GM21515 (cell line): ENCODE measurements at regions not wholly inside any gene's neighbourhood (a gene's known extent, or its start where the extent isn't known, plus 50 kb on each side); places are given as distances from the start of the nearest gene placed in this dataset.

Experiments used
- ATAC-seq: cut with Tn5 transposase; IDR thresholded peaks from one replicate; pipeline ENCODE4 v1.9.1; 2021; ENCODE audit not compliant: unreplicated experiment

DNA sequence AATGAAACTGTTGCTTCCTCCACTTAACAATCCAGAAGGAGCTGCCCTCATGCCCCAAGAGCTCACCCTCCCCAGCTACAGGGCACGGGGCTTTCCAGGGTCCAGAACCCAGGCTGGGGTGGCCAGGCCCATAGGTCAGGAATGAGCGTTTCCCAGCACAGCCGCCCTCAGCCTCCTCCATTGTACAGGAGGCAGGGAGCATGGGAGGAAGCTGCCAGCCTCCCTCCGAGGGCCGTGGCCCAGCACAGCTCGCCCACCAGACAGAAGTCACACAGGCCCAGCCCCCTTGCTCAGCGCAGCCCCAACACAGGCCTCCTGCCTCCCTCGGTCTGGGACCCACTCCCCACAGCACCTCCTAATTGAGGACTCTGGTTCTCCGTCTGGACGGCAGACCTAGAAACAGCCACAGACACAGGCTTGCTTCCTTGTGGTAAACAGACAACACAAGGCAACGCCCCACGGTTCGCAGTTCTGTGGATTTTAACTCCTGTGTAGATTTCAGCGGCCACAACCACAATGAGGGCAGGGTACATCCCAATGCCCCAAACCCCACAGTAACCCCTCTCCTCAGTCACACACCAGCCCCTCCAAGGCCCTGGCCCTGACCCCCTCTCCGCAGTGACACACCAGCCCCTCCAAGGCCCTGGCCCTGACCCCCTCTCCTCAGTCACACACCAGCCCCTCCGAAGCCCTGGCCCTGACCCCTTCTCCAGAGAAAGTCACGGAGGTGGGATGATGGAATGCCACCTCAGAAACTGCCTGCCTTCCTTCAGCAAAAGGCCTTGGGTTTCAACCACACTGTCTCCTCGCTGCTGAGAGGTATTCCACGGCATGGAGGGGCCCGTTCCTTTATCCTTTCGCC lies 173.5 kb downstream of the DLL1 start:
- ATAC-seq = no peak

DNA sequence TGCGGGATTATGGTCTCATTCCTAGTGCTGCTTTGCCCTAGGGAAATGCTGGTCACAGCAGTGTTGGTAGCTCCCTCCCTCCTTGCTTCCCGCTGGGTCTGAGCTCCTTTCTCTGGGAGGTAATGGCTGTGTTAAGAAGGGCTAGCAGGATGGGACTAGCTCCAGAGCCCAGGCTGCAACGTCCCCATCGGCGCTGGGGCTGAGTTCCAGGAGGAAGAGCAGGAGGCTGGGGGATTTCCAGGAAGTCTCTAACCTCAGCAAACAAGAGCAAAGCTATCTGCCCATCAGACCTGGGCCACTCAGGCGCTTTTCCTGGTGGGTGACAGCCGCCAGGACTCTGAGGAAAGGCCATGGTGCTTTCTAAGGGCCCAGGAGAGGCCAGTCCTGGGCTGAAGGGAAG lies 174.2 kb downstream of the DLL1 start:
- no peak for ATAC-seq

DNA sequence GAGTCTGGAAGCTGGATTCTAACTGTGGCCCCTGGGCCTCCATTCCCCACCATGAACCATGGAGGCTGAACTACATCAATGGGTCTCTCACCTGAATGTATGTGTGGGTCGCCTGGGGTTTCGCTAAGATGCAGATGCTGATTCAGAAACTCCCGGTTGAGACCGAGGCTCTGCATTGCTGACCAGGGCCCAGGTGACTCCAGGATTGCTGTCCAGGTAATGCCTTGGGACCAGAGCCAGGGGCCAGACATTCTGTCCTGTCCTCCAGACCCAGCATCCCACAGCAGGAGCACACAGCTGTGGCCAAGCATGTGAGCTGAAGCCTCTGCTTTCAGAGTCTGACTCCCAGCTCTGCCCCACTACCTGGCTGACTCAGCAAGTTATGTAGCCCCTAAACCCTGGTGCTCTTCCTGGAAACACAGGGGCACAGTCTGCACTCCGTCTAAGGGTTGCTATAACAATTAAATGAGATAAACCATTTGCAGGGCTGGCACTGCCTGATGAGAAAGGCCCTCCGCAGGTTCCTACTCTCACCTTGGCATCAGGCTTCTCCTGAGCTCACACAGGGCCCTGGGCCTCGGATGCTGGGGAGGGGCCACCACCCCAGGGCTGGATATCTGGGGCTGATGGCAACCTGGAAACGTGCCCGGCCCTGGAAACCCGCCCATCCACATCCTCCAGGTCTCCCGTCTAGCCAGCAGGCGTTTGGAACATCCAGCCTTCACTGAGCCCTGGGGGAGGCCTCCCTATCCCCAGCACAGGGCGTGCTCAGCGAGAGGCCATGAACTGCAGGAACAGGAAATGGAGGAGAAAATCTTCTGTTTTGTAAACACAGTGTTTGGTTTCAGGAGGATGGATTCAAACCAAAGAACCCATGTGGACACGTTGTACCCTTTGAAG lies 175.7 kb downstream of the DLL1 start:
- ATAC-seq = no peak

DNA sequence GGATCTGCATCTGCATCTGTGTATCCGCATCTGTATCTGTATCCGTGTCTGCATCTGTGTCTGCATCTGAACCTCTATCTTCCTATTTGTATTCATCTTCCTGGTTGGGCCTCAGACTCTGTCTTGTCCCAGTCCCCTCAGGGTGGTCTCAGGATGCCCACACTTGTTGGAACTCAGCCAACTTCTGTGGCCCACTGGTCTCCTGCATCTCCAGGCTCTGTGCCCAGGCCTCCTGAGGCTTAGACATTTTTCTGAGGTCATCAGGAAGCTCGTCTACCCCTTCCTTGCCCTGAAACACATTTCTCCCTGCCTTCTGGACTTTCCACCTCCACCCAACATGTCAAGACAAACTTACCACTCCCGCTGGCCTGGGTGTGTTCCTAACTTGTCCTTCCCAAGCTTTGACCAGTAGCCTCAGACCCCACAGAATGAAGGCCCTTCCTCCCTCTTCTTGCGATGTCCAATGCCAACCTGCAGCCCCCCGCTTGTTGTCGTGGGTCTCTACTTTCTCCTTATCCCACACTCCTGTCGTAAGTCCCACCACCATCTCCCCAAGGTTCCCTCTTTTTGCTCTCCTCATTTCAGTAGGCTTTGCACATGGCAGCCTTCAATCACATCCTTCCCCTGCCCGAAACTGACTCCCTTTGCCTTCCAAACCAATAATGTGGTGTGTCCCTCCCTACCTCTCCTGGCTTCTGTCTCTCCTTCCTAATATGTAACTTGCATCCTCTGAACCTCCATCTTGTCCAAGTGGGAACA lies 176.5 kb downstream of the DLL1 start:
- ATAC-seq = no peak

DNA sequence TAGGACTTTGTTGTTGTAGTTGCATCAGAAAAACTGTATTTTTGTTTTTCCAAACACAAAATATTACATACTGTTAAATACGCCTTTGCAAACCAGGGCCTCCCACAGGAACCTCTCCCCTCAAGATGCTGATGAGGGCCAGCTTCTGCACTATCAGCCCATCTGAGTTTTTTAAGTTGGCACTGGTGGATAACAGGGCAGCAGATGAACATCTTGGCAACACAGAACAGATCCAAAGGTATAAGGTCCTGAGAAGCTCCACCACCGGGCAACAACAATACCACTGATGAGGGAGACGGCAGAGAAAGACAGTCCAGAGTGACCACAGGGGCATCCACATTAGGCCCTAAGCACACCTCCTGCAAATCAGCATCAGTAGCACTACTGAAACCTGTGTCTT lies 177.7 kb downstream of the DLL1 start:
- no peak for ATAC-seq

DNA sequence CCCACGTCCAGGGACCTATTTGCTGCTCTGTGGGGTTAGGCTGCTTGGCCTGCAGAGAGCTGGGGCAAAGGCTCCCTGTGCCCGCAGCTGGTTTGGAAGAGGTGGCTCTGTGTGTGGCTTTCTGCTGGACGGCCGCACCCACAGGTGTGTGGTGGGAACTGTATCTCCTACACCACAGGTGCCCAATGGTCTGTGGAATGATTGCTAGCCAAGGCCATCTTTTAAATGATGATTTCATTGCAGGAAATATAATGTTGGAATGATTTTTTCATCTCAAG lies 178.4 kb downstream of the DLL1 start:
- ATAC-seq = no peak

DNA sequence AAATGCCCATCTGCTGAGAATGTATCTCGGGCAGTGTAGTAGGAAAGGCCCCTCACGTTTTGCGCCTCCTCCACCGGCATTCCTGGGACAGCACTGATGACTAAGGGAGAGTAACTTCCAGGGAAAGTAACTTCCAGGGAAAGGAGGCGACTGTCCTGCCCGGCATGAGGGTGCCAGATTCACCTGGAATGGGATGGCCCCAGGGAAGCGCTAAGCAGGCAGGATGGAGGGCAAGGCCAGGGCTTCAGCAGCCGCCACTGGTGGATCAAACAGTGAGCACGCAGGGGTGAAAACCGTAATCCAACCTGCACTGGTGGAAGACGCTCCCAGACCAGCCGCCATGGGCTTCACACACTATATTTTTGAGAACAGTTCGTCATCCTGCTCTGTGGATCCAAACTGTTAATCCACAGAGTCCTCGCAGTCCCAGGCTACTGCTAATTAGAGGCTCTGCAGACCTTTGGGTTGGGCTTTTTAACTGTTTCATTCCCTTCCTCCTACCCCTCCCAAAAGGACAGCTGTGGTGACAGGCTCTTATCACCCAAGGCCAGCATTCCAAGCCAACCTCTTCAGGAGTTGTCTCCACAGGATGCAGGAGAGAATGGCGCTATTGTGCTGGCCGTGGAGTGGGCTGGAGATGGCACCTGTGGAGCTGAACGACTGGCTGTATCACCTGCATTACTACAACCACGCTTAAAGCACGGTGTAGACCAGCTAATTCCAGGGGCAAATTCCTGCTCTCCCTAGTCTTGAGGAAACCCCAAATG lies 178.9 kb downstream of the DLL1 start:
- no peak for ATAC-seq

DNA sequence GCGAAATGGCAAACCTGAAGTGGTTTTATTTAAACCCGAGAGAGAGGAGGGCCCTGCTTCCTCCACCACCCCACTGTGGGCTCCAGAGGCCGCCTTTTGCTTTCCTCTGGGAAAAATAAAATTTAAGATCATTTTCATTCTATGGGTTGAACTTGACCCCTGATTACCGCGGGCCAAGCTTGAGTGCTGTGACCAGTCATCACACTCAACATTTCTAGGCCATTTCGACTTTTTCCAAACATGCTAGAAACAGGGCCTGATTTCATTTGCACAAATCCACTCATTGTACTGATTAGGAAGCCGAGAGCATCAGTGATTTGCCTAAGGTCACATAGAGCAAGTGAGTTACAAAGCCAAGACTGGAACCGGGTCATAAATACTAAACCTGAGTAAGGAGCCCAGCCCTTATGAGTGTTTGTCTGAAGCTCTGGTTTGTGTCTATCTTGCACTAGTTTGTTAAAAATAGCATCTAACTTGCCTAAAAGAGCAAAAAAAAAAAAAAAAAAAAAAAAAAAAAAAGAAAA lies 179.7 kb downstream of the DLL1 start:
- no peak for ATAC-seq

DNA sequence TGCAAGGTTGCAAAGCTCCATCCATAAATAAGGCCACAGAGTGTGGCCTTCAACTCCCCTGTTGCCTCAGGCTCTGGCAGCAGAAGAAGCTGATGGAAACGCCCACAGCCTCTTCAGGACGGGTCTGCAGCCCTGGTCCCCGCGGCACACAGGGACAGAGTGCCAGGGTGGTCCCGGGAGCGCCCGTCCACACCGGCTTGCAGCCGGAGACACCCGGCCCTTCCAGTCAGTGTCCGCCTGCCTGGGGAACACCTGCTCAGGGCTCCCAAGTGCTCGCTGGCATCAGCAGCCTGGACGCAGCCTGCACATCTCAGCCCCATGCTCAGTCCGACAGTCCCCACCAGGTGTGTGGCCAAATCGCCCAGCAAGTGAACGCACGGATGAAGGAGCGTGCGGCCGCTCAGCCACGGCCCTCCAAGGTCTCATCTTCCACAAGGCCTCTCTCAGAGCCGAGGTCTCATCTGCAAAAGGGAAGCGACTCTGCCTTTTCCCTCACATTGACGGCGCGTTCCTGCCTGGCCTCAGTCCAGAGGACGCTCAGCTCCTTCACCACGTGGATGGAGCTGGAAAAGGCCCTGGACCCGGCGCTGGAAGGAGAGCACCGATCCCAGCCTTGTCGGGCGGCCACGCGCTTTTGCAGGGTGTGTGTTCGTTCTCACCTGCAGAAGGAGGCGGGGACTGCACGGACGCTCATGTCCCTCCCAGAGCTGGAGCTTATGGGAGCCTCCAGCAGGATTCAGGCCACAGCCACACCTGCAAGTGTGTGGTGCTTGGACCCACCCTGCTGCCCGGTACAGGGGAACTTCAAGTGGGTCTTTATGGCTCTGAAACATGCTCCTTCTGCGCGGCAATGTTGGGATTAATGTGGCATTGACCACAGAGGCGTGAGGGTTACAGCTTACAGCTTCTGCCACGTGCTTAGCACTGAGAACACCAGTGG lies 180.4 kb downstream of the DLL1 start:
- no peak for ATAC-seq

DNA sequence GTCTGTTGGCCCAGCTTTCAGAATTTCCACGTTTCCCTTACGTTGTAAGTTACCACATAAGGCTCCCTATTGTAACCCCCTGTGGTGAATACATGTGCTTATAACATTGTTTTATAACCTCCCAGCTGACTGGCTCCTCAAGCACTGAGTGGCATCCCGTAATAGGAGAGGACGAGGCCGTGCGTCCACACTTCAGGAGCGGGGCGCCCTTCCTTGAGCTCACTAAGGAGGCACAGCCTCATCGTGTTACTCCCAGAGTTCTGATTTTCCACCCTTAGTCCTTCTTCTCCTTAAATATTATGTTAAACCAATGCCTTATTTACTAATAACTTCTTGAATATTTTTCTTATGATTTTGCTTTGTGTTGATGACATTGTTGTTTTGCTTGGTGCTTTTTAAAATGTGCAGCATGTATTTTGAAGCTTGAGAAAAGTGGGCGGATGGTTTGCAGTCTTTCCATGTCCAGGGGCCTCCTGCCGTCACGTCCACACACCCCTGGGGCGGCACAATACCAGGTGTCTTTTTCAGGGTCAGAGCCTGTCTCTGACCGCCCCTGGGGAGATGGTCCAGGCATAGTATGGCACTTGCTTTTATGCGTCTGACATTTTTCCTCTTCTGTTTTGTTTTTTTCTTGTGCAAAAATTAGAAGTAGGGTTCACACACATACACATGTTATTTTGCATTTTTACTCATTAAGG lies 181.8 kb downstream of the DLL1 start:
- ATAC-seq = no peak

DNA sequence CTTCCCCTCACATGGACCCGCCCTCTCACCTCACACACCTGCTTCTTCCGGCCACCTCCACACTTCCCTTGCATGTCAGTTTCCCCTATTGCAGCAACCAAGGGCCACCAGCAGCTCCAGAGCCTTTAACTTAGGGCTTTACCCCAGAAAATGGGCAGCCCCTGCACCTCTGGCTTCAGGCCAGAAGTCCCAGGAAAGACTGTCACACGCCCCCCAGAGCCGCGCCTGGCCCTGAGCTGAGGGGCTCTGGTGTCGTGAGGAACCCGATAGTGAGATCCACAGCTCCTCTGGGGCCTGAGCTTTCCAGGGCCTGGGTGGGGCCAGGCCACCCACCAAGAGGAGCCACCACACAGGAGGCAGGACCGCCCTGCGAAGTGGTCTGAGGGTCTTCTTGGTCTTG lies 182.4 kb downstream of the DLL1 start:
- no peak for ATAC-seq

DNA sequence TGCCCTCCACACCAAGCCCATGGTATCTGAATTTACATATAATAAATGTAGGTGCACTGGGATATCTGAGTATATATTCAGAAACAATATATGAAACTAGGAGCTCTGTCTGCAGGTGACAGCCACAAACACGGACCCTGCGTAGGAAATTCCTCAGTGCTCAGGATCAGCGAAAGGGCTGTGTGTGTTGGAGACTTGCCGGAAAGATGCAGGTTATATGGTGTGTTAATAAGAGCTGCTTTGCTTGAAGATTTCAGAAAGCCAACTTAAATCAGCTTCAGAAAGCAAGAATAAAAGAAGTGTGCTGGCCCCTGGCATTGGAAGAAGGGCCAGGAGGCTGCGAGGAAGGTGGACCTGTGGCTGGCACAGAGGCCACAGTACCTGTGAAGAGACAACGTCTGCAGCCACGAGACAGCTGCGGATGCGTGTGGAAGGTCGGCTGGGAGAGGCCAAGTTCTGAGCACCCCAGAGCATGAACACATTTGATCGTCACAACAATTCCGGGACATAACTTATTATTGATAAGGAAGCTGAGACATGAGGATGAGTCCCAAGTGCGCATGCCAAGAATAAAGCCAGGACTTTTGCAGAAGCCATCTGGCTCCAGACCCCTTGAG lies 183.2 kb downstream of the DLL1 start:
- no peak for ATAC-seq

DNA sequence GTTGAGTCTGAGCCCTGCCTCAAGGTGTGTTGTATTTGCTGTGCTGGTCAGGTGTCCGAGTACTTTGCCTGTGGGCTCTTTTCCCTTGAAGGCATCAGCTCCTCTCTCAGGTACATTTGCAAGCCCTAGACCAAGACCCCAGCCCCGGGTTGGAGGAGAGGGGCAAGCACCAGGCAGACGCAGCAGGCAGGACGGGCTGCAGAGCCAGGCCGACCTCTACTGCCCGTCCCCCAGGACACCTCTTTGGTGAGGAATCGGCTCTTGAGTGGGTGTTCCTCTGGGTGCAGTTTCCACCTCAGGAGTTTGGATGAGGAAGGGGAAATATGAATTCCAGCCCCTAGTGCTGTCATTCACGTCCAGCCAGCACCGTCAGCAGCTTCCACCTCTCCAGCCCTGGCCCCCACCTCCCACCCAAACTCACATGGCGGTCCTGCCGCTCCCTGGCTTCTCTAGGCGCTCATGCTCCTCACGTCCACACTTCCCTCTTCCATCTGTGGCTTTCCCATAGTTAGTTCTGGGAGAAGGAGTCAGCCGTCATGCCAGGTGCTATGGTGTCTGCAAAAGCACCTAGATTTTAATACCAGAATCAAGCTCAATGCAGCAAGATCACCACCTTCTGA lies 183.9 kb downstream of the DLL1 start:
- no peak for ATAC-seq

DNA sequence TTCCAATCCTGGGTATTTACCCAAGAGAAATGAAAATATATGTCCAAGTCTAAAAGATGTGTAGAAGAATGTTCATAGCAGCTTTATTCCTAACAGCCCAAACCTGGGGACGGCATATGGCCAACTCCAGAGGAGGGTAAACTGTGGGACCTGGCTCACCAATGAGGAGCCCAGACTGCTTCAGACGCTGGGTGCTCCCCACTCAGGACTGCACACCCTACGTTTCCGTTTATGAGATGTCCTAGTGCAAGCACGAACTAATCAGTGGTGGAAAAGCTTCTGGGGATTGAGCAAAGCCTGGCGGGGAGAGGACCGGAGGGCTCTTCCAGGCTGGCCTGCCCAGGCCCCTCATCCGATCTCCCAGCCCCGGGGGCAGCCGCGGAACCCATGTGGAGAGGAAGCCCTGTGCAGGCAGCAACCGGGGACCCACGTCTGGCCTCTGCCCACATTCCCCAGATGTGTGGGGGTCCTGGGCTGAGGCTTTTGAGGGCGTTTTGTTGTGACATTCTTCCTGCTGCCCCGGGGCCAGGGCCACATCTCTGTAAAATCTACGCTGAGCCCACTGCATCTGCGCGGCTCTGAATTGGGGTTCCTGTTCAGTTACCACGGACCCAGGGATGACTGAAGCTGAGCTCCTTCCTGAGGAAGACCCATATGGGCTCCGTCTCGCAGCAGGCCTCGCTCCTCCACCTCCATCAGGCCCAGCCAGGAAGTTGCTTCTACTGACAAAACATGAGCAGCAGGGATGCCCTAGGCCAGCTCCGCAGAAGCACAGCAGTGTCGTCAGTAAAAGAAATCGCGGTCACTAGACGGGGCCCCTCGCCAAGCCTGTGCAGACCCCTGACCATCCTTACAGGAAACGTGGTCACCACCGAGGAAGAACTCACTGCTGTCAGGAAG lies 188.0 kb downstream of the DLL1 start:
- ATAC-seq = no peak

DNA sequence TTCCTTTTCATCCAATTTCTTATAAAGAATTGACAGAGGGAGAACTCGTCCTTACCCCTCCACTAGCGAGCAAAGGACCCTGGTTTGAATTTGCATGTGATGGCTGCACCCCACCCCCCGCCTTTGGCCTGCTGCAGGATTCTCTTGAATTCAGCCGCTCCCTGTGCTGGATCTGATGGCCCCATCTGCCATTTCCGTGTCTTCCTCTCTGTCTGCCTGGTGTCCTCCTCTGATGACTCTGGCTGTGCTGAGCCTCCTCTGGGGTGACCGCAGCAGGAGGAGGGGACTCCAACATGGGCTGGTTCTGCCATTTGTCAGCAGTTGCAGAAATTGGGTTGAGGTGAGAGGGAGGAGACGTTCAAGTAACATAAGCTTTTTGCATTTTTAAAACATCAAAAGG lies 188.8 kb downstream of the DLL1 start:
- no peak for ATAC-seq

DNA sequence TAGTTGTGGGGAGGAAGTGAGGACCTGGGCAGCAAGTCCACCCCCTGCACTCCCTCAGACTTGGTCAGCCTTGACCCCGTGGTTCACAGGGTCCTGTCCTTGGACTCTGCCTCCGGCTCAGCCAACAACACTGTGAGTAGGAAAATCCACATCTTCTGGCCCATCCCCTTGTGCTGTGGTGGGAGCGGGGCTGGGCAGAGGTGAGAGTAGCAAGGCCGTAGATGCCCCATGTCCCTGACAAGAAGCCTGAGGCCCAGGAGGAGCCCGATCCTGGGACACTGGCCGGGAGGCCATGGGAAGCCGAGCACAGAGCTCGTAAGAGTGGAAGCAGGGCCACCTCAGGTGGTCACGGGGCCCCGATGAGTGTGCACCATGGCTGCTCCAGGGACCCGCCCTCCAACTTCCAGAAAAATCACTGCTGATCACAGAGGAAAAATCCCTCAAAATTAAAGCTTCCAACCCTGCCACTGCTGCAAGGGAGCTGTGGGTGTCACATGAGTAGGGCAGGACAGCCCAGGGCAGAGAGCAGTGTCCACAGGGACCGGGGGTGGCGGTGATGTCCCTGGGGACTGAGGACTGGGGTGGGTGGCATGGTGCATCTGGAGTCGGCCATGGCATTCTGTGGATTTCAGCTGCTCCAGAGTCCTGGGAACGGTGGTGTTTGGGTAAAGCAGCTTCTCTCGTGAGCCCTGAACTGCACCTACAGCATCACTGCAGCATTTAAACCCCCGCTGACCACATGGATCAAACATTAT lies 189.4 kb downstream of the DLL1 start:
- ATAC-seq = no peak
